GM12878 (cell line): ENCODE measurements at regions not wholly inside any gene's neighbourhood (a gene's known extent, or its start where the extent isn't known, plus 50 kb on each side); places are given as distances from the start of the nearest gene placed in this dataset.

Experiments
- ATAC-seq: fragments of 200-7000 bp; cut with Tn5 transposase; 3 replicates; pipeline ENCODE4 v1.9.1; 2020; ENCODE audit warnings: mild to moderate bottlenecking, moderate library complexity
- BruUV-seq: library from RNA; stranded (reverse); fragments of 400-500 nt; replicated peaks from 2 replicates; lab custom pipeline; 2021; lab: Mats Ljungman, UMichigan
- CTCF ChIA-PET: fragments of 300-600 bp; sonication (Branson Sonifier 250); formaldehyde crosslinking; extraction: SDS; loops from one replicate; lab custom pipeline; 2021; ENCODE audit warnings: inconsistent platforms; lab: Yijun Ruan, JAX
- POLR2A ChIA-PET: fragments of 350-600 bp; formaldehyde crosslinking; extraction: SDS; loops from one replicate; lab custom pipeline; 2021; ENCODE audit warnings: inconsistent platforms; lab: Charles Lee
- RAD21 ChIA-PET: fragments of 300-600 bp; sonication (Branson Sonifier 250); formaldehyde crosslinking; loops from one replicate; lab custom pipeline; 2023; ENCODE audit warnings: antibody characterized with exemption; ENCODE audit not compliant: unreplicated experiment; lab: Charles Lee
- SMC1A ChIA-PET: fragments of 300-600 bp; sonication (Branson Sonifier 250); formaldehyde crosslinking; loops from one replicate; lab custom pipeline; 2023; ENCODE audit not compliant: unreplicated experiment, uncharacterized antibody; lab: Charles Lee
- DNase-seq: peaks from one replicate; pipeline ENCODE4 v3.0.0-alpha.2; 2011; ENCODE audit warnings: low read depth, low spot score
- FAIRE-seq: peaks from 3 replicates; lab custom pipeline; 2011; peaks lifted over from hg19 to GRCh38; lab: Jason Lieb, UNC
- H2AFZ ChIP-seq: 2 replicates; pipeline ENCODE4 v1.6.0; 2011; ENCODE audit warnings: low read depth, low read length, control low read depth; ENCODE audit not compliant: control insufficient read depth
- H3K27ac ChIP-seq: 2 replicates; pipeline ENCODE4 v1.5.1; 2011; ENCODE audit warnings: control low read depth; ENCODE audit not compliant: control insufficient read depth, insufficient read depth
- H3K27me3 ChIP-seq, 2 experiments: replicated peaks in 1 of 2; 2 replicates each; pipeline versions ENCODE4 v1.6.0 to v1.6.1; 2011; ENCODE audit warnings: low read length in 1 of 2; ENCODE audit not compliant: control insufficient read depth in 2 of 2, insufficient read depth in 2 of 2
- H3K36me3 ChIP-seq, 2 experiments: 2 replicates each; pipeline ENCODE4 v1.5.1; 2011; ENCODE audit warnings: low read length in 1 of 2; ENCODE audit not compliant: control insufficient read depth in 2 of 2, insufficient read depth in 2 of 2
- H3K4me1 ChIP-seq: 2 replicates; pipeline ENCODE4 v1.6.1; 2011; ENCODE audit warnings: mild to moderate bottlenecking, low read length, moderate library complexity, mixed read lengths; ENCODE audit not compliant: control insufficient read depth, insufficient read depth
- H3K4me2 ChIP-seq: 2 replicates; pipeline ENCODE4 v1.6.0; 2011; ENCODE audit warnings: control low read depth; ENCODE audit not compliant: control insufficient read depth, insufficient read depth
- H3K4me3 ChIP-seq: fragments of 200-600 bp; sonication (generic); 2 replicates; pipeline ENCODE4 v1.5.1; 2016
- H3K79me2 ChIP-seq: 2 replicates; pipeline ENCODE4 v1.6.0; 2011; ENCODE audit warnings: low read length; ENCODE audit not compliant: control insufficient read depth, insufficient read depth
- H3K9ac ChIP-seq: 2 replicates; pipeline ENCODE4 v1.8.0; 2011; ENCODE audit warnings: low read length, control low read depth, mixed read lengths; ENCODE audit not compliant: control insufficient read depth, insufficient read depth
- H3K9me3 ChIP-seq: replicated peaks from 3 replicates; pipeline ENCODE4 v1.5.1; 2011; ENCODE audit warnings: mild to moderate bottlenecking, low read length; ENCODE audit not compliant: control insufficient read depth, insufficient read depth
- H4K20me1 ChIP-seq: 2 replicates; pipeline ENCODE4 v1.6.0; 2011; ENCODE audit not compliant: control insufficient read depth, insufficient read depth
- CHD1 ChIP-seq: IDR thresholded peaks from 2 replicates; pipeline ENCODE4 v1.6.1; 2012; ENCODE audit warnings: low read depth, low read length, improper control_type of control experiment
- CREM ChIP-seq: IDR thresholded peaks from 2 replicates; pipeline ENCODE4 v1.6.1; 2014; ENCODE audit warnings: antibody characterized with exemption, low read depth
- ESRRA ChIP-seq: IDR thresholded peaks from 2 replicates; pipeline ENCODE4 v1.6.1; 2012; ENCODE audit warnings: mild to moderate bottlenecking, low read length, improper control_type of control experiment
- FOS ChIP-seq: IDR thresholded peaks from 3 replicates; pipeline ENCODE4 v1.6.1; 2011; ENCODE audit warnings: borderline replicate concordance; ENCODE audit not compliant: insufficient read length; ENCODE audit errors: extremely low read depth
- GATAD2B ChIP-seq: fragments of 450-650 bp; conservative IDR thresholded peaks from 2 replicates; pipeline ENCODE4 v1.6.1; 2017; ENCODE audit warnings: low read depth, mild to moderate bottlenecking, moderate library complexity
- IRF3 ChIP-seq: fragments of 450-650 bp; IDR thresholded peaks from 2 replicates; pipeline ENCODE4 v1.6.1; 2014; ENCODE audit warnings: mild to moderate bottlenecking
- JUNB ChIP-seq: IDR thresholded peaks from 2 replicates; pipeline ENCODE4 v1.6.1; 2016; ENCODE audit warnings: antibody characterized with exemption, mild to moderate bottlenecking
- MEF2A ChIP-seq: IDR thresholded peaks from 2 replicates; pipeline ENCODE4 v1.6.1; 2011; ENCODE audit warnings: low read depth, mild to moderate bottlenecking, low read length, moderate library complexity; ENCODE audit not compliant: insufficient read depth
- MYB ChIP-seq: fragments of 150-350 bp; IDR thresholded peaks from 2 replicates; pipeline ENCODE4 v1.6.1; 2014; ENCODE audit warnings: mild to moderate bottlenecking, low read depth, low read length, borderline replicate concordance
- NFXL1 ChIP-seq: fragments of 450-650 bp; IDR thresholded peaks from 2 replicates; pipeline ENCODE4 v1.6.1; 2017; ENCODE audit warnings: antibody characterized with exemption, mild to moderate bottlenecking, borderline replicate concordance
- PRDM15 ChIP-seq: fragments of 450-650 bp; formaldehyde crosslinking; IDR thresholded peaks from 2 replicates; pipeline ENCODE4 v1.4.0; 2020; ENCODE audit warnings: mild to moderate bottlenecking, moderate library complexity
- RAD21 ChIP-seq: IDR thresholded peaks from 2 replicates; pipeline ENCODE4 v1.6.1; 2011; ENCODE audit warnings: mild to moderate bottlenecking, low read depth, low read length, moderate library complexity; ENCODE audit not compliant: insufficient read depth
- RAD51 ChIP-seq: fragments of 450-650 bp; IDR thresholded peaks from 2 replicates; pipeline ENCODE4 v1.6.1; 2016; ENCODE audit warnings: moderate library complexity, mild to moderate bottlenecking, inconsistent platforms
- RUNX3 ChIP-seq: IDR thresholded peaks from 2 replicates; pipeline ENCODE4 v1.6.1; 2012; ENCODE audit warnings: low read length, inconsistent platforms
- SMAD5 ChIP-seq: IDR thresholded peaks from 2 replicates; pipeline ENCODE4 v1.6.1; 2016; ENCODE audit warnings: antibody characterized with exemption, low read depth
- SMARCA5 ChIP-seq: fragments of 450-650 bp; IDR thresholded peaks from 2 replicates; pipeline ENCODE4 v1.6.1; 2017; ENCODE audit warnings: mild to moderate bottlenecking
- ZBED1 ChIP-seq: IDR thresholded peaks from 2 replicates; pipeline ENCODE4 v1.6.1; 2016; ENCODE audit warnings: borderline replicate concordance
- ZBTB33 ChIP-seq: fragments of 450-650 bp; IDR thresholded peaks from 2 replicates; pipeline ENCODE4 v1.6.1; 2017; ENCODE audit warnings: mild to moderate bottlenecking
- ZSCAN29 ChIP-seq: fragments of 450-650 bp; IDR thresholded peaks from 2 replicates; pipeline ENCODE4 v1.6.1; 2017; ENCODE audit warnings: mild to moderate bottlenecking, moderate library complexity
- WGBS: methylation state at CpG from one replicate; pipeline ENCODE4 v1.1.6; 2016; ENCODE audit warnings: low lambda C conversion rate; ENCODE audit not compliant: insufficient replicate concordance, insufficient coverage; ENCODE audit errors: missing lambda C conversion rate; 5-methylcytosine and 5-hydroxymethylcytosine counted together
- in situ Hi-C: fragments of 300-500 bp; cut with MboI; formaldehyde crosslinking; loops from 9 replicates; pipeline ENCODE4 v1.14.3; 2018; ENCODE audit warnings: mixed read lengths
- intact Hi-C: fragments of 100-400 bp; cut with micrococcal nuclease; formaldehyde crosslinking; loops from one replicate; pipeline ENCODE4 v1.14.2; 2022; ENCODE audit not compliant: unreplicated experiment

- BruUV-seq, result no TSS peak
- ChIA-PET SMC1A (no interaction called here), RAD21 (no interaction called here), POLR2A (no interaction called here), CTCF (no interaction called here)
- no peak overlapping the region for H3K4me2 ChIP-seq
- in situ Hi-C loops, result no loop called here
- no peak overlapping the region for H3K27ac ChIP-seq
- no peak overlapping the region for H3K9ac ChIP-seq
- no peaks in the 10 kb centered on the region for H3K9me3 ChIP-seq
- FAIRE-seq, result no peak
- no peaks in the 10 kb centered on the region for H3K27me3 ChIP-seq
- ATAC-seq, result no peak
- TF ChIP-seq ZBTB33 (no peak), SMAD5 (no peak), FOS (no peak), JUNB (no peak), RAD21 (no peak), RAD51 (no peak), NFXL1 (no peak), RUNX3 (no peak), SMARCA5 (no peak), PRDM15 (CRISPR knock-in tag) (no peak), ESRRA (no peak), IRF3 (no peak), ZBED1 (no peak), GATAD2B (no peak), CHD1 (no peak), MEF2A (no peak), MYB (no peak), CREM (no peak), ZSCAN29 (no peak)
- H3K4me1 ChIP-seq, result no peaks in the 10 kb centered on the region
- DNase-seq, result no peak
- no peak overlapping the region for H2AFZ ChIP-seq
- no peaks in the 10 kb centered on the region for H4K20me1 ChIP-seq
- 39% methylated on average over 3 of the region's 3 CpGs for WGBS
- no peak overlapping the region for H3K4me3 ChIP-seq
- no peaks in the 10 kb centered on the region for H3K79me2 ChIP-seq
- intact Hi-C loops, result no loop called here
- no peaks in the 10 kb centered on the region for H3K36me3 ChIP-seq
These were observed 418.0 kb downstream of the PLK2 start for GRCh38 chr5:58041884-58042283.
